NB4 (cell line): ENCODE measurements at regions not wholly inside any gene's neighbourhood (a gene's known extent, or its start where the extent isn't known, plus 50 kb on each side); places are given as distances from the start of the nearest gene placed in this dataset.
"Not testable (repeated sequence)": the region's sequence is repeated elsewhere in the genome, so short reads cannot be mapped to it uniquely, and the experiment has no call there.

Experiments
- MYC ChIP-seq: IDR thresholded peaks from 2 replicates; pipeline ENCODE4 v1.6.1; 2011; ENCODE audit warnings: low read depth, low read length
- POLR2A ChIP-seq: IDR thresholded peaks from 2 replicates; pipeline ENCODE4 v1.6.1; 2011; ENCODE audit warnings: mild to moderate bottlenecking; ENCODE audit not compliant: insufficient read length; ENCODE audit errors: extremely low read depth
- TF ChIP-seq, protein P1 (sequence below): IDR thresholded peaks from one replicate; pipeline ENCODE4 v1.5.1; 2012; ENCODE audit warnings: low read depth, low read length

- TF ChIP-seq, protein P1, sequence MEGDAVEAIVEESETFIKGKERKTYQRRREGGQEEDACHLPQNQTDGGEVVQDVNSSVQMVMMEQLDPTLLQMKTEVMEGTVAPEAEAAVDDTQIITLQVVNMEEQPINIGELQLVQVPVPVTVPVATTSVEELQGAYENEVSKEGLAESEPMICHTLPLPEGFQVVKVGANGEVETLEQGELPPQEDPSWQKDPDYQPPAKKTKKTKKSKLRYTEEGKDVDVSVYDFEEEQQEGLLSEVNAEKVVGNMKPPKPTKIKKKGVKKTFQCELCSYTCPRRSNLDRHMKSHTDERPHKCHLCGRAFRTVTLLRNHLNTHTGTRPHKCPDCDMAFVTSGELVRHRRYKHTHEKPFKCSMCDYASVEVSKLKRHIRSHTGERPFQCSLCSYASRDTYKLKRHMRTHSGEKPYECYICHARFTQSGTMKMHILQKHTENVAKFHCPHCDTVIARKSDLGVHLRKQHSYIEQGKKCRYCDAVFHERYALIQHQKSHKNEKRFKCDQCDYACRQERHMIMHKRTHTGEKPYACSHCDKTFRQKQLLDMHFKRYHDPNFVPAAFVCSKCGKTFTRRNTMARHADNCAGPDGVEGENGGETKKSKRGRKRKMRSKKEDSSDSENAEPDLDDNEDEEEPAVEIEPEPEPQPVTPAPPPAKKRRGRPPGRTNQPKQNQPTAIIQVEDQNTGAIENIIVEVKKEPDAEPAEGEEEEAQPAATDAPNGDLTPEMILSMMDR, result not testable (repeated sequence)
- TF ChIP-seq POLR2A, MYC: not testable (repeated sequence)
These were observed 105.0 kb upstream of the MTLN start for GRCh38 chr2:110317377-110317776.
